GM12892 (cell line): ENCODE measurements at regions not wholly inside any gene's neighbourhood (a gene's known extent, or its start where the extent isn't known, plus 50 kb on each side); places are given as distances from the start of the nearest gene placed in this dataset.

ENCODE experiments used
- DNase-seq: peaks from one replicate; pipeline ENCODE4 v3.0.0; 2011; ENCODE audit not compliant: insufficient read length
- FAIRE-seq: peaks from 2 replicates; lab custom pipeline; 2011; peaks lifted over from hg19 to GRCh38; lab: Jason Lieb, UNC
- POLR2A ChIP-seq: IDR thresholded peaks from 2 replicates; pipeline ENCODE4 v1.6.1; 2011; ENCODE audit warnings: low read depth, low read length, control low read depth
- POLR2AphosphoS5 ChIP-seq: IDR thresholded peaks from 2 replicates; pipeline ENCODE4 v1.6.1; 2011; ENCODE audit warnings: low read depth, low read length, control low read depth
- TAF1 ChIP-seq: IDR thresholded peaks from 2 replicates; pipeline ENCODE4 v1.6.1; 2011; ENCODE audit warnings: low read depth, mild to moderate bottlenecking, control low read depth, low read length, borderline replicate concordance

DNA sequence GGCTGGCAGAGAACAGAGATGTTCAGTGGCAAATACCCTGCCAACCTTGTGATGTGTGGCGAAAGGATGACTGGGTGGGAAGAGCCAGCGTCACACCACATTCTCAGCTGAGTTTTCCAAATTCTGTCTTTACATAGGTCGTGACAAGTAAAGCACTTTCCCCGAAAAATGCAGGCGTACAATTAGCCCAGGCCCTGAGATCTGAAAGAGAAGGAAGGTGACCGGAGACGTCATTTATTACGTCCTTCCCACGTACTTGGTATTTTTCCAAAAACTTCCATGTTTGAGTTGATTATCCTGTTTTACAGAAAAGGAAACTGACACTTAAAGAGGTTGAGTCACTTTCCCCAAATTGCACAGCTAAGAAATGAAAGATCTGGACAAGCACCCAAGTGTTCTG is 413.3 kb downstream of the PRDM2 start:
- DNase-seq: no peak
- no peak for TF ChIP-seq POLR2AphosphoS5
- no peak for TF ChIP-seq POLR2A
- no peak for TF ChIP-seq TAF1
- no peak for FAIRE-seq

DNA sequence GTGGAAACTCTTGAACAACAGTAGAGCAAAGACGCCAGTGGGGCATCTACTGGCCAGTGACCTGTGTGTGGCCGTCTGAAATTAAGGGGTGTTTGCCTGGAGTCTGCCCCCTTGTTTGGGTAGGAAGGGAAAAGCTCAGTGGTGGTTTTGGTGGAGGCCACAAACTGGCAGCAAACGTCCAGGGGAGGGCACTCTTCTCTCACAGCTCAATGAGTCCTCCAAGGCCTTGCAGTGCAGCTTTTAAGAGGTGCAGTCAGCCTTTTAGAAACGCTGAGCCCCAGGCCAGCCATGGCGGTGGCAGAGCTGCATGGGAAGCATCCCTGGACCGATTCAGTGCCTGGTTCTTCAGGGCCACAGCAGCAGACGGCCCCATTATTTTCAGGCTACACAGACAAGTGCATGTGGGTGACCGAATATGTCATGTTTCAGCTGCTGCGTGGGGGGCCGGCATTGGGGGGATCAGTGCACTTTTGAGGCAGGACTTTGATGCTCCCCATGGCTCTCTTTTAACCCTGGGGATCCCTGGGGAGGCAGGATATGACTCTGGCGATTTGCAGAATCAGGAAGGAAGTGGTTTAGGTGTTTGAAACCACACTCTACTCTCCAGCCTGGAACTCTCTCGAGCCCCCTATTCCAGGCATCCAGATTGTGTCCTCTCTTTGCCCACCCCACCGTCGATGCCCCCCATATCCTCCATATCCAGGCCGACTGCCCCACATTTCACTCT is 414.0 kb downstream of the PRDM2 start:
- TF ChIP-seq POLR2AphosphoS5: no peak
- no peak for TF ChIP-seq TAF1
- no peak for TF ChIP-seq POLR2A
- FAIRE-seq (no peak), DNase-seq (no peak)

DNA sequence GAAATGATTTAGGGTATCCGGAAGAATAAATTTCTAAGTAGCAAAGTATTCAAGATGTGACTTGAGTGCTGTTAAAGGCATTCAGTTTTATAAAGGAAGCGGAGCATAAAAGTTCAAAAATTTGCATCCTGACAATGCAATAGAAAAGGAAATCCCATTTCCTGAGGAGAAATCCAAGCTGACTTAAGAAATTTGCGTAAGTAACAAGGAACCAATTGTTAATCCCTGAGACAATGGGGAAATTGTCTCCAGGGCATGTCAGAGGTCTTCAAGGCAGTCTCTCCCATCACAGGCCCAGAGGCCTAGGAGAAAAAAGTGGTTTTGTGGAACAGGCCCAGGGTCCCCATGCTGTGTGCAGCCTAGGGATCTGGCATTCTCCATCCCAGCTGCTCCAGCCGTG is 416.0 kb downstream of the PRDM2 start:
- TF ChIP-seq POLR2AphosphoS5: no peak
- DNase-seq (no peak), FAIRE-seq (no peak)

DNA sequence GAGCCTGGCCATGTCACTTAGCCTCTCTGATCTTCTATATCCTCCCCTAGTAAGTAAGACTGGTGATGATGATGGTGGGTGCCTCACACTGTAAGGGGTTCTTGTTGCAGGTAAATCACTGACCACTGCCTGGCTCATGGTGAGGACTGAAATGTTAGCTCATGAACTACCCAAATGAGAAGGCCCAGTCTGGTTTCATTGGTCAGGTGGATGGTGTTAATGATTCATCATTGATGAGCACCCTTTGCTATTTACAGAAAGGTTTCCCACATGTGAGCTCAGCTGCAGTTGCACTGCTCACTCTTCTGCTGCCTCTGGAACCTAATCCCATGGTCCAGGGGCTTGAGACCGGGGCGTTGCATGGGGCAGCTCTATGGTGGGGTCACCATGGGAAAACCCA is 417.7 kb downstream of the PRDM2 start:
- TF ChIP-seq POLR2A: no peak
- TF ChIP-seq POLR2AphosphoS5: no peak
- TF ChIP-seq TAF1: no peak
- DNase-seq: no peak
- FAIRE-seq: no peak

DNA sequence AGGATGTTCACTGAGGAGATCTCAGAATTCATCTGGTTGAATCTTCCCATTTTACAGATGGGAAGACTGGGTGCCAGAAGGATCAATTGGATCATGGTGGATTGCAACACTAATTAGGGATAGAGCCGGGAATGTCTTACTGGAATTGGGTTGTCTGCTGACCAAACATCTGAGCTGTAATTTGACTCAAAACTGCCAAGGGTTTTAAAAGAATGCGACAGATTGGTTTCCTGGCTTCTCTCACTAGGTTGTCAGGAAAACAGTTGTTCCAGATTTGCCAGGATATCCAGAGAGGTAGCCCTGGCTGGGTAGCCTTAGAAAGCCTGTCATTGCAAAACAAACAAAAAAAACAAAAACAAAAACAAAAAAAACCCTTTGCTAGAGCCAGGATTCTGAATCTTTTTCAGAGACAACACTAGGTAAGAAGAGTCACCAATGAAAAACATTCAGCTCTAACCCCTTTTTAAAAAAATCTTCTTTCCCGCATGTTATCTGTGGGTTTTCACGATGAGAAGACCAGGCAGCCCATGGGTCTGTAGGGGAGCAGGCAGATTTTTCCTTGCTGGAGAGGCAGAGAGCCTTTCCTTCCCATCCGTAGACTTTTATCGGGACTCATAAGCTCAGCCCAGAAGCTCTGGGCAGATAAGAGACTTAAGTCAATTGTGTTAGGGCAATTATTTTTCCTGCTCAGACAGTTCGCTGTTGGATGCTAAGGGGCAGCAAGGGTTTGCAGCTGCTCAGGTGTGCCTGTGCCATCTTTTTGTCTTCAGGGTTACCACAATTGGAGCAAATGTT is 418.9 kb downstream of the PRDM2 start:
- no peak for TF ChIP-seq POLR2A
- no peak for TF ChIP-seq TAF1
- no peak for TF ChIP-seq POLR2AphosphoS5
- FAIRE-seq (no peak), DNase-seq (no peak)

DNA sequence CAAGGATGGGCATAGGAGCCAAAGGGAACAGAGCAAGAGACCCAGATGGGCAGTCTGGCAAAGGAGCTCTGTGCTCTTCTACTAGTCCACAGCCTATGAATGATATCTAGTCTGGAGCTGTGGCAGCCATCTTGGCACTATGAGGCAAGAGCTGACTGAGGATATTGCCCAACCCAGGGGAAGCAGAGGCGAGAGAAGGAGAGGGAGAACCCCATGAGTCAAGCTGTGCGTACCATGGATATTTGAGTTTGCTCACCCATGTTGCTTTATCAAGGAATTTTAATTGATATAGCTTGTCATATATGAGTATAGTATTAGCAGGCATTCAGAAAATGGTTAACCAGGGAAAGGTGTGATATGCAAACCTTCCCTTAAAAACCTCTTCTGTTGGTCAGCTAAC is 420.9 kb downstream of the PRDM2 start:
- FAIRE-seq: no peak
- no peak for TF ChIP-seq TAF1
- TF ChIP-seq POLR2A: no peak
- DNase-seq: no peak

DNA sequence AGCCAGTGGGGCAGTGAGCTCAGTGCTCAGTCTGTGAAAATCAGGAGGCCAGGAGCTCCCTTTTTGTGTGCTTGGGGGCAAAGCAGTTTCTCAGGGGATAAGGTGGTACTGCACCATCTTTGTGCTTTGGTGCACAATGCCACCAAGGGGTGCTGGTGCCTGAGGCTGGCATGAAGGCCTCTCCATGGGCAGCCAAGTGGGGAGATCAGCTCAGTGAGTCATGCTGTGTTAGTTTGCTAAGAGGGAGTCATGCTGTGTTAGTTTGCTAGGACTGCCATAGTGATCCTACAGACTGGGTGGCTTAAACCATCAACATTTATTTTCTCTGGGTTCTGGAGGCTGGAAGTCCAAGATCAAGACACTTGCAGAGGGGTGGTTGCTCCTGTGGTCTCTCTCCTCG is 428.1 kb downstream of the PRDM2 start:
- FAIRE-seq (no peak), DNase-seq (no peak)
- no peak for TF ChIP-seq POLR2AphosphoS5
- no peak for TF ChIP-seq TAF1
- no peak for TF ChIP-seq POLR2A

DNA sequence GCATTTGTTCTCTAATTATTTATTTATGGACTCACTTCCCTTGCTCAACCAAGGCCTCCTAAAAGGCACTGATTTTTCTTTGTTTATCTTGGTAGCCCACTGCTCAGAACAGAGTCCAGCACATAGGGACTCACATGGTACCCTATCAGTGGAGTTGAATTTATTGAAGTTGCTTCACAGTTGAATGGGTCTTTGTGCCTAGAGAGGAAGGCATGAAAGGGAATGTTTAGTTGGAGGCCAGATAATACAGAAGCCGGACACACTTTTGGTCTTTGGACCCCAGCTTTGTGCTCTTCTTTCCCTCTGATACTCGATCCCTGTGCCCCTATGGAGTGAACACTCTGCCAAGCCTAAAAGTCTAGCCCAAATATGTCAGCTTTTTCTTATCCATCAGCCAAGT is 429.0 kb downstream of the PRDM2 start:
- no peak for TF ChIP-seq POLR2AphosphoS5
- no peak for TF ChIP-seq POLR2A
- FAIRE-seq: no peak
- no peak for DNase-seq

DNA sequence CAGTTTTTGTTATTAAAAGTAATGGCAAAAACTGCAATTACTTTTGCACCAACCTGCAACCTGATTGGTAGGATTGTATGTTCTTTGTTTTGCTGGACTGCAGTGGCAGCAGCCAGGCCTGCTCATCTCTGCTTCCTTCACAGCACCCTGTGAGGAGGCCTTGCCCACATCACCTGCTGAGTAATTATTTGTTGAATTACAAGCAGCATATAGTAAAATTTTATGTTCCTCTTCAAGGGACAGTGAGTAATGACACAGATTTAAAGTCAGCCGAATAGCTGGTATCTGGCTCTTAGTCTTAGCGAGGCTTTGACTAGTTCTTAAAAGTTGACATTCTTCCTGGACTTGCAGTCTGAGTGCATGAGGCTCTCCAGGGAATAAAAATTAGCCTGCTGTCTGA is 435.1 kb downstream of the PRDM2 start:
- FAIRE-seq (no peak), DNase-seq (no peak)
- TF ChIP-seq POLR2A (no peak), POLR2AphosphoS5 (no peak), TAF1 (no peak)

DNA sequence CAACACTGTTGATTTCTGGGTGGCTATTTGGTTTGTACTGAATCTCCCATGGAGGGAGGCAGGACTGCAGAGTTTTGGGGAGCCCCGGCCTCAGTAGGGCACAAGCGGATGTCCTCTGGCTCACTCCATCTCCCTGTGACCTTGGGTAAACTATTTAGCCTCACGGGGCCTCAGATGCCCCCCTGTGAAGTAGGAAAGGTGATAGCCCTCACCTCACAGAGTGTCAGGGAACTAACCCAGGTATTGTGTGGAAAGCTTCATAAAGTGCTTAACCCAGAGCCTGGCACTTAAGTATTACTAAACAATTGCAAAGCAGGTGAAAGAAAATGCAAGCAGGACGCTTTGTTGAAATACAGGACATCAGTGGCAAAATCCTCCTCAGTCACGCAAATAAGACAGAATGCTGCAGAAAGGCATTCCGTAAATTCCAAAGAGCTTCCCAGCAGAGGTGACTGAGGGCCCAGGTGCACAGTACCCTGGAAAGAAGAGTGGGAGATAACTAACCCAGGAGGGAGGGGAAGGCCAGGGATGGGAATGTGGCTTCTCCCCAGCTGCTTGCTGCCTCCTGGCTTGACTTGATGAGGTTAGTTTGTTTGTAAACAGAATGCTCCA is 436.3 kb downstream of the PRDM2 start:
- TF ChIP-seq POLR2A (no peak), POLR2AphosphoS5 (no peak), TAF1 (no peak)
- DNase-seq (no peak), FAIRE-seq (no peak)

DNA sequence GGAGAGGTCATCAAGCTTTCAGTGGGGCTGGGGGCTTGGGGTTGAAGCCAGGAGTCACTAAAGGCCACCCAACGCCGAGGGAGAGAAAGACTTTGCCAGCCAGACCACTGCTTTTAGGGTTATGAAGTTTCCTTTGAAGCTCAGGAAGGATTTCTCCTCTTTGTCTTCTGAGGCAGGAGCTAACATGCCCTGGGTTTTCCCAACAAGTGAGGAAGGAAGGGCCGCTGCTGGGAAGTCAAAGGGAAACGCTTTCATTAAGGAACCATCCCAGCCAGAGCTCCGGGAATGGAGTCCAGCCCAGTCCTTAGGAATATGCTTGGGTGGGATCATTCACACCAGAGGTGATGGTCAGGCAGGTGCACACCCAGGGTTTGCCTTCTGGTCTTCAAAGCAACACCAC is 436.9 kb downstream of the PRDM2 start:
- no peak for FAIRE-seq
- TF ChIP-seq POLR2A (no peak), TAF1 (no peak), POLR2AphosphoS5 (no peak)
- no peak for DNase-seq

DNA sequence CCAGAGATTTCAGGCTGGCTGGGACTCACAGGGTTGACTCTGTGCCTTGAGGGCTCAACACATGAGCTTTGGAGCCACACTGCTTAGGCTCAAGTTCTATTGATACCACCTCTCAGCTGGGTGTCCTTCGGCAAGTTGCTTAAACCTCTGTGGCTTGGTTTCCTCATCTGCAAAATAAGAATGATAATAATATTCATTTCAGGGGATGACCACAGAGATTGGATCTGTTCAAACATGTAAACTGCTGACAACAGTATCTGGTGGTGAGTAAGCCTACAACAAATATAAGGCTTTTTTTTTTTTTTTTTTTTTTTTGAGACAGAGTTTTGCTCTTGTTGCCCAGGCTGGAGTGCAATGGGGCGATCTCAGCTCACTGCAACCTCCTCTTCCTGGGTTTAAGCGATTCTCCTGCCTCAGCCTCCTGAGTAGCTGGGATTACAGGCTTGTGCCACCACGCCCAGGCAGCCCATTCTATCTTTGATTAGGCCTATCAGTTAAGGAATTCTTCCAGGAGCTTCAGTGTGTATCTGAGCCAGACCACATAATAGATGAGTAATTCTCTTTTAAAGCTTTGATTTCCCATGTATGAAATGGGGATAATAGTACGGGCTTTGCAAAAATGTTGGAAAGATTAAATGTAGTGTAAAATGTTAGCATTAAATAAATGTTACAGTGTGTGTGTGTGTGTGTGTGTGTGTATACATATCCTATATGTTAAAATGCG is 437.6 kb downstream of the PRDM2 start:
- FAIRE-seq (no peak), DNase-seq (no peak)

More for the DNA sequence above, 437.6 kb downstream of the PRDM2 start:
- no peak for TF ChIP-seq POLR2AphosphoS5
- no peak for TF ChIP-seq POLR2A
- TF ChIP-seq TAF1: no peak
